HCT116 (cell line): ENCODE measurements at regions not wholly inside any gene's neighbourhood (a gene's known extent, or its start where the extent isn't known, plus 50 kb on each side); places are given as distances from the start of the nearest gene placed in this dataset.

Experiments
- ATAC-seq: fragments of 200-7000 bp; cut with Tn5 transposase; 2 replicates; pipeline ENCODE4 v1.9.1; 2020; ENCODE audit warnings: mild to moderate bottlenecking, moderate library complexity
- BruUV-seq: library from RNA; stranded (reverse); fragments of 400-500 nt; replicated peaks from 2 replicates; lab custom pipeline; 2021; lab: Mats Ljungman, UMichigan
- CTCF ChIA-PET: fragments of 300-600 bp; sonication (Branson Sonifier 250); formaldehyde crosslinking; loops from one replicate; lab custom pipeline; 2021; ENCODE audit warnings: antibody characterized with exemption; lab: Charles Lee
- POLR2A ChIA-PET: fragments of 300-600, 350-600 bp; sonication (Branson Sonifier 250); formaldehyde crosslinking; loops from one replicate; lab custom pipeline; 2021; ENCODE audit warnings: antibody characterized with exemption; lab: Charles Lee
- RAD21 ChIA-PET, 2 experiments: fragments of 300-600 bp; sonication (Branson Sonifier 250); formaldehyde crosslinking; loops; one replicate each; lab custom pipeline; 2023; ENCODE audit warnings: low total read pairs in 2 of 2; ENCODE audit not compliant: uncharacterized antibody in 2 of 2, unreplicated experiment in 2 of 2, low non-redundant PET in 1 of 2; lab: Charles Lee
- DNase-seq: peaks from one replicate; pipeline ENCODE4 v3.0.0-alpha.2; 2010; ENCODE audit warnings: low read depth, low spot score
- H2AFZ ChIP-seq: fragments of 200-600 bp; shearing (Covaris generic), sonication (generic); 2 replicates; pipeline ENCODE4 v1.6.1; 2017; ENCODE audit warnings: low read depth, mixed run types, mixed read lengths, antibody characterized with exemption, low read length; ENCODE audit not compliant: poor library complexity, severe bottlenecking
- H3K27ac ChIP-seq: 2 replicates; pipeline ENCODE4 v1.5.1; 2012; ENCODE audit warnings: low read depth, low read length
- H3K27me3 ChIP-seq: fragments of 200-600 bp; sonication (generic); 2 replicates; pipeline ENCODE4 v1.6.1; 2016; ENCODE audit warnings: mixed run types, low read length, mixed read lengths; ENCODE audit not compliant: insufficient read depth
- H3K36me3 ChIP-seq, 2 experiments: fragments of 200-500 bp in 1 of 2; fragments of 200-600 bp in 1 of 2; sonication (Bioruptor generic) in 1 of 2; sonication (generic) in 1 of 2; 2 replicates each; pipeline versions ENCODE4 v1.5.1 to v1.6.1; 2014 to 2016; ENCODE audit warnings: low read length in 2 of 2, inconsistent platforms in 1 of 2, mixed read lengths in 1 of 2, mixed run types in 1 of 2; ENCODE audit not compliant: insufficient read depth in 2 of 2, control insufficient read depth in 1 of 2
- H3K4me1 ChIP-seq, 2 experiments: fragments of 200-600 bp in 1 of 2; sonication (generic) in 1 of 2; 2 replicates each; pipeline versions ENCODE4 v1.5.1 to v1.6.1; 2012 to 2017; ENCODE audit warnings: low read length in 2 of 2, inconsistent platforms in 1 of 2, mild to moderate bottlenecking in 1 of 2, mixed read lengths in 1 of 2, mixed run types in 1 of 2, moderate library complexity in 1 of 2; ENCODE audit not compliant: insufficient read depth in 2 of 2, control insufficient read depth in 1 of 2
- H3K4me2 ChIP-seq: fragments of 200-600 bp; sonication (generic); 2 replicates; pipeline ENCODE4 v1.6.1; 2017; ENCODE audit warnings: mixed run types, low read length, mixed read lengths
- H3K4me3 ChIP-seq, 2 experiments: fragments of 200-600 bp in 1 of 2; sonication (generic) in 1 of 2; replicated peaks in 1 of 2; 2 replicates each; pipeline ENCODE4 v1.5.1; 2011 to 2016; ENCODE audit warnings: low read length in 2 of 2, control low read depth in 1 of 2, low read depth in 1 of 2, mild to moderate bottlenecking in 1 of 2, mixed read lengths in 1 of 2, mixed run types in 1 of 2
- H3K79me2 ChIP-seq: fragments of 200-600 bp; sonication (generic); 2 replicates; pipeline ENCODE4 v1.6.1; 2017; ENCODE audit warnings: mild to moderate bottlenecking, mixed run types, low read length, moderate library complexity, mixed read lengths; ENCODE audit not compliant: insufficient read depth
- H3K9ac ChIP-seq: fragments of 200-600 bp; sonication (generic); 2 replicates; pipeline ENCODE4 v1.6.1; 2016; ENCODE audit warnings: low read length, mixed read lengths
- H3K9me2 ChIP-seq: fragments of 200-600 bp; sonication (generic), shearing (Covaris generic); 2 replicates; pipeline ENCODE4 v1.6.1; 2017; ENCODE audit warnings: mixed run types, mild to moderate bottlenecking, moderate library complexity; ENCODE audit not compliant: insufficient read depth
- H3K9me3 ChIP-seq, 2 experiments: fragments of 200-500 bp in 1 of 2; fragments of 200-600 bp in 1 of 2; sonication (Bioruptor generic) in 1 of 2; sonication (generic) in 1 of 2; 2 replicates each; pipeline ENCODE4 v1.6.1; 2014 to 2017; ENCODE audit warnings: low read length in 2 of 2, mixed read lengths in 2 of 2, inconsistent platforms in 1 of 2, low read depth in 1 of 2, mild to moderate bottlenecking in 1 of 2, mixed run types in 1 of 2, moderate library complexity in 1 of 2; ENCODE audit not compliant: control insufficient read depth in 1 of 2, insufficient read depth in 1 of 2
- H4K20me1 ChIP-seq: fragments of 200-600 bp; sonication (generic), shearing (Covaris generic); 2 replicates; pipeline ENCODE4 v1.6.1; 2017; ENCODE audit warnings: mixed run types, mild to moderate bottlenecking, moderate library complexity; ENCODE audit not compliant: insufficient read depth
- EZH2 ChIP-seq: fragments of 200-600 bp; sonication (generic); IDR thresholded peaks from 2 replicates; pipeline ENCODE4 v1.6.1; 2017; ENCODE audit warnings: antibody characterized with exemption, mixed run types
- FOSL1 ChIP-seq: IDR thresholded peaks from 2 replicates; pipeline ENCODE4 v1.6.1; 2012; ENCODE audit warnings: low read depth
- SIN3A ChIP-seq: IDR thresholded peaks from 2 replicates; pipeline ENCODE4 v1.6.1; 2012; ENCODE audit warnings: low read depth
- SP1 ChIP-seq: IDR thresholded peaks from 2 replicates; pipeline ENCODE4 v1.6.1; 2012; ENCODE audit warnings: low read depth
- TCF7L2 ChIP-seq: IDR thresholded peaks from 2 replicates; pipeline ENCODE4 v1.7.0; 2011; ENCODE audit warnings: borderline replicate concordance, inconsistent platforms; ENCODE audit not compliant: insufficient read depth, insufficient read length; ENCODE audit errors: extremely low read depth
- ZNF274 ChIP-seq: fragments of 200-500 bp; sonication (Bioruptor generic); IDR thresholded peaks from 2 replicates; pipeline ENCODE4 v1.6.1; 2014; ENCODE audit warnings: mild to moderate bottlenecking, low read depth, low read length, inconsistent platforms
- intact Hi-C: fragments of 100-400 bp; cut with micrococcal nuclease; formaldehyde crosslinking; loops from 2 replicates; pipeline ENCODE4 v1.10.0; 2022
- TF ChIP-seq, protein P1 (sequence below): IDR thresholded peaks from 2 replicates; pipeline ENCODE4 v1.6.1; 2012; ENCODE audit warnings: low read depth
- TF ChIP-seq, protein P2 (sequence below): IDR thresholded peaks from 2 replicates; pipeline ENCODE4 v1.6.1; 2011; ENCODE audit warnings: mild to moderate bottlenecking, low read length, moderate library complexity; ENCODE audit not compliant: insufficient replicate concordance; ENCODE audit errors: extremely low read depth
- TF ChIP-seq, protein P3 (sequence below): IDR thresholded peaks from 2 replicates; pipeline ENCODE4 v1.6.1; 2012

DNA sequence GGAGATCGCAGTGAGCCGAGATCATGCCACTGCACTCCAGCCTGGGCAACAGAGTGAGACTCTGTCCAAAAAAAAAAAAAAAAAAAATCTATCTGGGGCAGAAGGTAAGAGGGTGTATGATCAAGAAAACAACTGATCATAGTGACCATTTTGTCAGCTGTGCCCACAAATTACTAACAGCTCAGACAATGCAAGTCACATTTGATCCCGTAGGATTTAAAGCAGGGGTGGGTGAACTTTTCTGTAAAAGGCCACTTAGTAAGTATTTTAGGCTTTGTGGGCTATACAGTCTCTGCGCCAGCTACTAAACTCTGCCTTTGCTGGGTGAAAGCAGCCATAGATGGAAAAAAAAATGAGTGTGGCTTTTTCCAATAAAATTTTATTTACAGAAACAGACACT, 57.6 kb upstream of the ABI3BP start (continued):
- TF ChIP-seq, protein P1, sequence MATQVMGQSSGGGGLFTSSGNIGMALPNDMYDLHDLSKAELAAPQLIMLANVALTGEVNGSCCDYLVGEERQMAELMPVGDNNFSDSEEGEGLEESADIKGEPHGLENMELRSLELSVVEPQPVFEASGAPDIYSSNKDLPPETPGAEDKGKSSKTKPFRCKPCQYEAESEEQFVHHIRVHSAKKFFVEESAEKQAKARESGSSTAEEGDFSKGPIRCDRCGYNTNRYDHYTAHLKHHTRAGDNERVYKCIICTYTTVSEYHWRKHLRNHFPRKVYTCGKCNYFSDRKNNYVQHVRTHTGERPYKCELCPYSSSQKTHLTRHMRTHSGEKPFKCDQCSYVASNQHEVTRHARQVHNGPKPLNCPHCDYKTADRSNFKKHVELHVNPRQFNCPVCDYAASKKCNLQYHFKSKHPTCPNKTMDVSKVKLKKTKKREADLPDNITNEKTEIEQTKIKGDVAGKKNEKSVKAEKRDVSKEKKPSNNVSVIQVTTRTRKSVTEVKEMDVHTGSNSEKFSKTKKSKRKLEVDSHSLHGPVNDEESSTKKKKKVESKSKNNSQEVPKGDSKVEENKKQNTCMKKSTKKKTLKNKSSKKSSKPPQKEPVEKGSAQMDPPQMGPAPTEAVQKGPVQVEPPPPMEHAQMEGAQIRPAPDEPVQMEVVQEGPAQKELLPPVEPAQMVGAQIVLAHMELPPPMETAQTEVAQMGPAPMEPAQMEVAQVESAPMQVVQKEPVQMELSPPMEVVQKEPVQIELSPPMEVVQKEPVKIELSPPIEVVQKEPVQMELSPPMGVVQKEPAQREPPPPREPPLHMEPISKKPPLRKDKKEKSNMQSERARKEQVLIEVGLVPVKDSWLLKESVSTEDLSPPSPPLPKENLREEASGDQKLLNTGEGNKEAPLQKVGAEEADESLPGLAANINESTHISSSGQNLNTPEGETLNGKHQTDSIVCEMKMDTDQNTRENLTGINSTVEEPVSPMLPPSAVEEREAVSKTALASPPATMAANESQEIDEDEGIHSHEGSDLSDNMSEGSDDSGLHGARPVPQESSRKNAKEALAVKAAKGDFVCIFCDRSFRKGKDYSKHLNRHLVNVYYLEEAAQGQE = no peak
- TF ChIP-seq TCF7L2 = no peak
- TF ChIP-seq EZH2 = no peak
- no peak for TF ChIP-seq SP1
- TF ChIP-seq, protein P2, sequence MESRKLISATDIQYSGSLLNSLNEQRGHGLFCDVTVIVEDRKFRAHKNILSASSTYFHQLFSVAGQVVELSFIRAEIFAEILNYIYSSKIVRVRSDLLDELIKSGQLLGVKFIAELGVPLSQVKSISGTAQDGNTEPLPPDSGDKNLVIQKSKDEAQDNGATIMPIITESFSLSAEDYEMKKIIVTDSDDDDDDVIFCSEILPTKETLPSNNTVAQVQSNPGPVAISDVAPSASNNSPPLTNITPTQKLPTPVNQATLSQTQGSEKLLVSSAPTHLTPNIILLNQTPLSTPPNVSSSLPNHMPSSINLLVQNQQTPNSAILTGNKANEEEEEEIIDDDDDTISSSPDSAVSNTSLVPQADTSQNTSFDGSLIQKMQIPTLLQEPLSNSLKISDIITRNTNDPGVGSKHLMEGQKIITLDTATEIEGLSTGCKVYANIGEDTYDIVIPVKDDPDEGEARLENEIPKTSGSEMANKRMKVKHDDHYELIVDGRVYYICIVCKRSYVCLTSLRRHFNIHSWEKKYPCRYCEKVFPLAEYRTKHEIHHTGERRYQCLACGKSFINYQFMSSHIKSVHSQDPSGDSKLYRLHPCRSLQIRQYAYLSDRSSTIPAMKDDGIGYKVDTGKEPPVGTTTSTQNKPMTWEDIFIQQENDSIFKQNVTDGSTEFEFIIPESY = no peak
- TF ChIP-seq ZNF274 = no peak
- TF ChIP-seq, all 23 proteins: peak for 0

DNA sequence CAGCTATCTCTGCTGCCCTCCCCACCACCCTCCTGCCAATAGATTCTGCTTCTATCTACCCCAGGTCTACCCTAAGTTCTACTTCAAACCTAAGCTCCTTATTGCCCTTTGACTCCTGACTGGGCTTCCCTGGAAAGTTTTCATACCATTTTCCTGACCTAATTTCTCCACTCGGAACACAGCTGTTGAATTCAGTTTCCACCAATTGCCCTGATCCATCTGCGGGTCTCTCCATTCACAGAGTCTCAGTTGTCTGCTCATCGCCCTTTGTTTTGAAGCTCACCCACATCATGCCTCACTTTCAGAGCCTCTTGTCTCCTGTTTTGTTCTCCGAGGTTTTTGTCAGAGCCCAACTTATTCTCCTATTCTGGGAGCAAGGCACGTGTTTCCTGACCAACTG, 56.8 kb upstream of the ABI3BP start:
- H3K9ac ChIP-seq = no peak overlapping the region
- H3K4me3 ChIP-seq = no peak overlapping the region
- H3K79me2 ChIP-seq = no peaks in the 10 kb centered on the region
- no peaks in the 10 kb centered on the region for H3K27me3 ChIP-seq
- no peak overlapping the region for H3K4me2 ChIP-seq
- no peak overlapping the region for H2AFZ ChIP-seq
- TF ChIP-seq FOSL1 = no peak
- no peak for TF ChIP-seq SIN3A
- no peak for TF ChIP-seq EZH2
- TF ChIP-seq, protein P3, sequence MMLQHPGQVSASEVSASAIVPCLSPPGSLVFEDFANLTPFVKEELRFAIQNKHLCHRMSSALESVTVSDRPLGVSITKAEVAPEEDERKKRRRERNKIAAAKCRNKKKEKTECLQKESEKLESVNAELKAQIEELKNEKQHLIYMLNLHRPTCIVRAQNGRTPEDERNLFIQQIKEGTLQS = no peak
- BruUV-seq = no TSS peak
- H3K27ac ChIP-seq = no peak overlapping the region
- H3K36me3 ChIP-seq = no peaks in the 10 kb centered on the region
- no peaks in the 10 kb centered on the region for H3K9me2 ChIP-seq
- H4K20me1 ChIP-seq = no peaks in the 10 kb centered on the region
- CTCF ChIA-PET = interaction anchor here (0.6 to 1.3 kb wide), 2 partner anchors 10 to 20 kb away, joined by 3 read pairs; no protein-coding TSS in a partner anchor
- no peaks in the 10 kb centered on the region for H3K9me3 ChIP-seq
- ATAC-seq (no peak), DNase-seq (no peak)
- intact Hi-C loops = no loop called here
- RAD21 ChIA-PET = no interaction called here
- POLR2A ChIA-PET = no interaction called here
- H3K4me1 ChIP-seq = no peaks in the 10 kb centered on the region
